Suprapubic skin (tissue), 3 donors: ENCODE measurements at regions not wholly inside any gene's neighbourhood (a gene's known extent, or its start where the extent isn't known, plus 50 kb on each side); places are given as distances from the start of the nearest gene placed in this dataset.

ENCODE experiments used
- CTCF ChIP-seq, 2 donors: fragments of 200-600 bp in 1 of 2; fragments of 450-650 bp in 1 of 2; sonication (generic) in 1 of 2; IDR thresholded peaks; one replicate each; pipeline ENCODE4 v1.5.1; 2016 to 2019; ENCODE audit warnings: antibody characterized with exemption in 2 of 2, mild to moderate bottlenecking in 1 of 2, moderate library complexity in 1 of 2
- EP300 ChIP-seq: sonication (generic); formaldehyde crosslinking; IDR thresholded peaks from one replicate; pipeline ENCODE4 v1.6.1; 2017; ENCODE audit warnings: antibody characterized with exemption

GRCh38 chr3:147744967-147745366, 335.8 kb downstream of the ZIC1 start:
- no peak for TF ChIP-seq EP300
- no peak for TF ChIP-seq CTCF (IDR thresholded peaks at IDR 0.05)
